GM06990 (cell line): ENCODE measurements at regions not wholly inside any gene's neighbourhood (a gene's known extent, or its start where the extent isn't known, plus 50 kb on each side); places are given as distances from the start of the nearest gene placed in this dataset.

ENCODE experiments used
- DNase-seq: peaks from one replicate; pipeline ENCODE4 v3.0.0-alpha.2; 2011; ENCODE audit not compliant: insufficient read length; ENCODE audit errors: extremely low read depth
- H3K27me3 ChIP-seq: replicated peaks from 2 replicates; pipeline ENCODE4 v1.6.0; 2011; ENCODE audit warnings: low read length; ENCODE audit not compliant: control insufficient read depth, insufficient read depth
- H3K36me3 ChIP-seq: 2 replicates; pipeline ENCODE4 v1.5.1; 2011; ENCODE audit warnings: low read length; ENCODE audit not compliant: control insufficient read depth, insufficient read depth
- H3K4me3 ChIP-seq: replicated peaks from 2 replicates; pipeline ENCODE4 v1.5.1; 2011; ENCODE audit warnings: low read depth, mild to moderate bottlenecking, control low read depth, low read length
- CTCF ChIP-seq: IDR thresholded peaks from 2 replicates; pipeline ENCODE4 v1.5.1; 2011; ENCODE audit warnings: low read length, control low read depth, mild to moderate bottlenecking, inconsistent platforms; ENCODE audit not compliant: insufficient read depth, poor library complexity, severe bottlenecking

GRCh38 chr3:81931265-81932251, 170.1 kb upstream of the GBE1 start:
- H3K27me3 ChIP-seq, result no peaks in the 10 kb centered on the region
- TF ChIP-seq CTCF, result no peak
- no peak overlapping the region for H3K4me3 ChIP-seq
- no peak for DNase-seq
- H3K36me3 ChIP-seq, result no peaks in the 10 kb centered on the region

- no peak overlapping the region for H3K4me3 ChIP-seq
- DNase-seq, result no peak
- no peaks in the 10 kb centered on the region for H3K36me3 ChIP-seq
- H3K27me3 ChIP-seq, result no peaks in the 10 kb centered on the region
- TF ChIP-seq CTCF, result no peak
Measured at GRCh38 chr3:81929697-81930096, 168.3 kb upstream of the GBE1 start.

GRCh38 chr3:81927811-81928210, 166.4 kb upstream of the GBE1 start:
- DNase-seq, result no peak
- TF ChIP-seq CTCF, result no peak
- H3K27me3 ChIP-seq, result no peaks in the 10 kb centered on the region

GRCh38 chr3:81925385-81925784, 163.9 kb upstream of the GBE1 start:
- Histone ChIP-seq H3K4me3 (no peak overlapping the region), H3K36me3 (no peaks in the 10 kb centered on the region), H3K27me3 (no peaks in the 10 kb centered on the region)
- DNase-seq, result no peak
- TF ChIP-seq CTCF, result no peak

More at GRCh38 chr3:81927811-81928210, 166.4 kb upstream of the GBE1 start:
- H3K36me3 ChIP-seq, result no peaks in the 10 kb centered on the region
- no peak overlapping the region for H3K4me3 ChIP-seq

- Histone ChIP-seq H3K4me3 (no peak overlapping the region), H3K27me3 (no peaks in the 10 kb centered on the region), H3K36me3 (no peaks in the 10 kb centered on the region)
- DNase-seq, result no peak
- no peak for TF ChIP-seq CTCF
Measured at GRCh38 chr3:81923038-81923437, 161.6 kb upstream of the GBE1 start.
